Neural progenitor cell (in vitro differentiated cells): ENCODE measurements at regions not wholly inside any gene's neighbourhood (a gene's known extent, or its start where the extent isn't known, plus 50 kb on each side); places are given as distances from the start of the nearest gene placed in this dataset.

Experiments
- DNase-seq: peaks from one replicate; pipeline ENCODE4 v3.0.0-alpha.2; 2016; ENCODE audit warnings: low spot score
- H2AFZ ChIP-seq: fragments of 200-600 bp; sonication (generic); replicated peaks from 2 replicates; pipeline ENCODE4 v1.6.1; 2016; ENCODE audit warnings: antibody characterized with exemption
- H3F3A ChIP-seq: fragments of 200-600 bp; sonication (generic); 2 replicates; pipeline ENCODE4 v1.6.1; 2016; ENCODE audit warnings: antibody characterized with exemption, low read depth
- H3K27ac ChIP-seq: fragments of 200-600 bp; sonication (generic); 2 replicates; pipeline ENCODE4 v1.5.1; 2016; ENCODE audit warnings: mild to moderate bottlenecking
- H3K27me3 ChIP-seq: fragments of 200-600 bp; sonication (generic); 2 replicates; pipeline ENCODE4 v1.6.1; 2016; ENCODE audit warnings: mild to moderate bottlenecking, moderate library complexity
- H3K36me3 ChIP-seq: fragments of 200-600 bp; sonication (generic); 2 replicates; pipeline ENCODE4 v1.5.1; 2016
- H3K4me1 ChIP-seq: fragments of 200-600 bp; sonication (generic); 2 replicates; pipeline ENCODE4 v1.6.1; 2016; ENCODE audit warnings: mixed run types
- H3K4me2 ChIP-seq: fragments of 200-600 bp; sonication (generic); 2 replicates; pipeline ENCODE4 v1.6.1; 2016
- H3K4me3 ChIP-seq: fragments of 200-600 bp; sonication (generic); 2 replicates; pipeline ENCODE4 v1.5.1; 2016
- H3K79me2 ChIP-seq: fragments of 200-600 bp; sonication (generic); 2 replicates; pipeline ENCODE4 v1.6.1; 2016; ENCODE audit warnings: low read depth
- H3K9ac ChIP-seq: fragments of 200-600 bp; sonication (generic); 2 replicates; pipeline ENCODE4 v1.6.1; 2016
- H3K9me3 ChIP-seq: fragments of 200-600 bp; sonication (generic); 2 replicates; pipeline ENCODE4 v1.5.1; 2016; ENCODE audit warnings: low read depth
- H4K20me1 ChIP-seq: fragments of 200-600 bp; sonication (generic); 2 replicates; pipeline ENCODE4 v1.6.1; 2016; ENCODE audit warnings: low read depth
- H3K27ac Mint-ChIP-seq: 3 replicates; pipeline ENCODE4 v1.8.0; 2021; ENCODE audit warnings: mixed read lengths
- H3K27me3 Mint-ChIP-seq: 2 replicates; pipeline ENCODE4 v1.8.0; 2022; ENCODE audit warnings: low read depth, mild to moderate bottlenecking, inconsistent platforms, moderate library complexity, mixed read lengths; ENCODE audit not compliant: insufficient read depth
- H3K36me3 Mint-ChIP-seq: 3 replicates; pipeline ENCODE4 v1.8.0; 2021; ENCODE audit warnings: mixed read lengths
- H3K4me1 Mint-ChIP-seq: 3 replicates; pipeline ENCODE4 v1.8.0; 2021; ENCODE audit warnings: mixed read lengths
- H3K4me3 Mint-ChIP-seq: 3 replicates; pipeline ENCODE4 v1.8.0; 2021; ENCODE audit warnings: mild to moderate bottlenecking, moderate library complexity, mixed read lengths
- H3K9me3 Mint-ChIP-seq: 3 replicates; pipeline ENCODE4 v1.8.0; 2020; ENCODE audit warnings: mixed read lengths
- CTCF ChIP-seq: fragments of 200-600 bp; sonication (generic); IDR thresholded peaks from 2 replicates; pipeline ENCODE4 v1.5.1; 2017; ENCODE audit warnings: antibody characterized with exemption, mild to moderate bottlenecking
- EZH2 ChIP-seq: fragments of 200-600 bp; sonication (generic); IDR thresholded peaks from 2 replicates; pipeline ENCODE4 v1.6.1; 2017; ENCODE audit warnings: antibody characterized with exemption, mild to moderate bottlenecking, moderate library complexity
- EZH2phosphoT487 ChIP-seq: fragments of 200-600 bp; sonication (generic); IDR thresholded peaks from 2 replicates; pipeline ENCODE4 v1.6.1; 2017; ENCODE audit warnings: antibody characterized with exemption

- Histone ChIP-seq H3F3A (peaks cover 11% of the 10 kb centered on the region), H2AFZ (no peak overlapping the region), H3K4me1 (peaks cover 27% of the 10 kb centered on the region), H3K4me2 (no peak overlapping the region), H3K9me3 (no peaks in the 10 kb centered on the region), H3K79me2 (no peaks in the 10 kb centered on the region), H3K9ac (no peak overlapping the region), H3K36me3 (no peaks in the 10 kb centered on the region), H3K27ac (no peak overlapping the region), H3K4me3 (no peak overlapping the region), H3K27me3 (no peaks in the 10 kb centered on the region), H4K20me1 (no peaks in the 10 kb centered on the region)
- Mint-ChIP-seq H3K4me3 (no peak overlapping the region), H3K4me1 (peaks cover 53% of the 10 kb centered on the region), H3K27ac (no peak overlapping the region), H3K27me3 (peaks cover 32% of the 10 kb centered on the region), H3K36me3 (no peaks in the 10 kb centered on the region), H3K9me3 (peaks cover 3% of the 10 kb centered on the region)
- DNase-seq, result no peak
- TF ChIP-seq CTCF (no peak), EZH2phosphoT487 (no peak), EZH2 (no peak)
Observed at GRCh38 chr15:69830876-69831275, 266.8 kb downstream of the TLE3 start.

- peaks cover 18% of the 10 kb centered on the region for H3K4me1 ChIP-seq
- H3K27ac Mint-ChIP-seq, result no peak overlapping the region
- H3K27me3 Mint-ChIP-seq, result peaks cover 33% of the 10 kb centered on the region
- H4K20me1 ChIP-seq, result no peaks in the 10 kb centered on the region
- no peak for DNase-seq
- H2AFZ ChIP-seq, result no peak overlapping the region
- H3K4me1 Mint-ChIP-seq, result peaks cover 40% of the 10 kb centered on the region
- H3F3A ChIP-seq, result no peaks in the 10 kb centered on the region
- no peak overlapping the region for H3K4me3 ChIP-seq
- H3K79me2 ChIP-seq, result no peaks in the 10 kb centered on the region
- H3K9ac ChIP-seq, result no peak overlapping the region
- no peaks in the 10 kb centered on the region for H3K9me3 ChIP-seq
- no peaks in the 10 kb centered on the region for H3K36me3 Mint-ChIP-seq
- TF ChIP-seq CTCF (no peak), EZH2phosphoT487 (no peak), EZH2 (no peak)
- H3K9me3 Mint-ChIP-seq, result peaks cover 4% of the 10 kb centered on the region
- H3K36me3 ChIP-seq, result no peaks in the 10 kb centered on the region
- H3K4me2 ChIP-seq, result no peak overlapping the region
- H3K4me3 Mint-ChIP-seq, result no peak overlapping the region
- H3K27ac ChIP-seq, result no peak overlapping the region
- no peaks in the 10 kb centered on the region for H3K27me3 ChIP-seq
Observed at GRCh38 chr15:69834267-69834666, 263.4 kb downstream of the TLE3 start.

GRCh38 chr15:69834761-69835160 lies 263.0 kb downstream of the TLE3 start:
- H3K27ac ChIP-seq, result no peak overlapping the region
- DNase-seq, result peak; percentile 39
- no peaks in the 10 kb centered on the region for H3K9me3 ChIP-seq
- H3K4me3 Mint-ChIP-seq, result no peak overlapping the region
- no peaks in the 10 kb centered on the region for H3F3A ChIP-seq
- H4K20me1 ChIP-seq, result no peaks in the 10 kb centered on the region
- H3K79me2 ChIP-seq, result no peaks in the 10 kb centered on the region
- peaks cover 37% of the 10 kb centered on the region for H3K4me1 Mint-ChIP-seq
- H3K9ac ChIP-seq, result no peak overlapping the region
- H2AFZ ChIP-seq, result no peak overlapping the region
- H3K27me3 ChIP-seq, result no peaks in the 10 kb centered on the region
- no peaks in the 10 kb centered on the region for H3K36me3 Mint-ChIP-seq
- peaks cover 31% of the 10 kb centered on the region for H3K27me3 Mint-ChIP-seq
- no peaks in the 10 kb centered on the region for H3K36me3 ChIP-seq
- TF ChIP-seq EZH2, result no peak
- no peak for TF ChIP-seq EZH2phosphoT487
- TF ChIP-seq CTCF, result no peak
- peak overlapping the region; percentile 12 for H3K4me2 ChIP-seq
- H3K4me1 ChIP-seq, result peaks cover 17% of the 10 kb centered on the region
- H3K9me3 Mint-ChIP-seq, result peaks cover 4% of the 10 kb centered on the region
- H3K4me3 ChIP-seq, result no peak overlapping the region
- H3K27ac Mint-ChIP-seq, result no peak overlapping the region

- Histone ChIP-seq H3K4me2 (no peak overlapping the region), H4K20me1 (no peaks in the 10 kb centered on the region), H3F3A (no peaks in the 10 kb centered on the region), H3K9ac (no peak overlapping the region), H3K4me3 (no peak overlapping the region), H3K79me2 (no peaks in the 10 kb centered on the region), H3K27me3 (no peaks in the 10 kb centered on the region), H3K27ac (no peak overlapping the region), H3K9me3 (no peaks in the 10 kb centered on the region), H3K4me1 (peaks cover 10% of the 10 kb centered on the region), H2AFZ (no peak overlapping the region), H3K36me3 (no peaks in the 10 kb centered on the region)
- H3K27me3 Mint-ChIP-seq, result peaks cover 31% of the 10 kb centered on the region
- no peak for DNase-seq
- no peak overlapping the region for H3K27ac Mint-ChIP-seq
- no peak for TF ChIP-seq EZH2
- no peak for TF ChIP-seq EZH2phosphoT487
- H3K36me3 Mint-ChIP-seq, result no peaks in the 10 kb centered on the region
- H3K4me1 Mint-ChIP-seq, result peaks cover 34% of the 10 kb centered on the region
- H3K9me3 Mint-ChIP-seq, result peaks cover 4% of the 10 kb centered on the region
- H3K4me3 Mint-ChIP-seq, result no peak overlapping the region
Observed at GRCh38 chr15:69836048-69836447, 261.7 kb downstream of the TLE3 start.
